H1 (cell line): ENCODE measurements at regions not wholly inside any gene's neighbourhood (a gene's known extent, or its start where the extent isn't known, plus 50 kb on each side); places are given as distances from the start of the nearest gene placed in this dataset.

Source experiments
- CTCF ChIA-PET: fragments of 300-600 bp; sonication (Branson Sonifier 250); formaldehyde crosslinking; loops from one replicate; lab custom pipeline; 2021; ENCODE audit not compliant: partially characterized antibody; lab: Charles Lee
- POLR2A ChIA-PET: fragments of 300-600 bp; sonication (Branson Sonifier 250); formaldehyde crosslinking; loops from one replicate; lab custom pipeline; 2021; ENCODE audit warnings: inconsistent platforms; ENCODE audit not compliant: partially characterized antibody; lab: Charles Lee
- DNase-seq, 2 experiments: peaks; one replicate each; pipeline versions ENCODE4 v3.0.0 to v3.0.0-alpha.2; 2010 to 2022; ENCODE audit warnings: low spot score in 2 of 2, low read depth in 1 of 2, mixed read lengths in 1 of 2
- FAIRE-seq: peaks from 2 replicates; lab custom pipeline; 2011; peaks lifted over from hg19 to GRCh38; lab: Jason Lieb, UNC
- H2AFZ ChIP-seq: 2 replicates; pipeline ENCODE4 v1.8.1; 2012; ENCODE audit warnings: low read length, inconsistent platforms
- H2AK5ac ChIP-seq: 2 replicates; pipeline ENCODE4 v1.6.1; 2013; ENCODE audit warnings: low read depth, low read length
- H2BK120ac ChIP-seq: replicated peaks from 2 replicates; pipeline ENCODE3; 2013; ENCODE audit warnings: low read depth, low read length, inconsistent platforms
- H2BK12ac ChIP-seq: 2 replicates; pipeline ENCODE4 v1.6.1; 2013; ENCODE audit warnings: low read depth, low read length
- H2BK15ac ChIP-seq: 2 replicates; pipeline ENCODE4 v1.6.1; 2013; ENCODE audit warnings: low read length
- H2BK20ac ChIP-seq: 2 replicates; pipeline ENCODE4 v1.6.1; 2013; ENCODE audit warnings: low read length
- H2BK5ac ChIP-seq: 2 replicates; pipeline ENCODE4 v1.6.1; 2013; ENCODE audit warnings: low read depth, low read length
- H3K14ac ChIP-seq: 2 replicates; pipeline ENCODE4 v1.6.1; 2013; ENCODE audit warnings: inconsistent platforms; ENCODE audit not compliant: insufficient read length
- H3K18ac ChIP-seq: 2 replicates; pipeline ENCODE4 v1.6.1; 2013; ENCODE audit warnings: low read length; ENCODE audit errors: extremely low read depth
- H3K23ac ChIP-seq: 2 replicates; pipeline ENCODE4 v1.6.1; 2013; ENCODE audit warnings: inconsistent platforms; ENCODE audit not compliant: insufficient read length
- H3K23me2 ChIP-seq: 2 replicates; pipeline ENCODE4 v1.6.1; 2013; ENCODE audit warnings: low read depth, low read length
- H3K27ac ChIP-seq: 2 replicates; pipeline ENCODE4 v1.6.1; 2011; ENCODE audit warnings: low read depth, low read length, inconsistent platforms
- H3K27me3 ChIP-seq, 4 experiments: replicated peaks in 1 of 4; 1 replicate in 1 of 4; 2 replicates in 3 of 4; pipeline versions ENCODE4 v1.6.1 to v1.8.1; 2011 to 2013; ENCODE audit warnings: low read length in 3 of 4, mild to moderate bottlenecking in 3 of 4, inconsistent platforms in 2 of 4, mixed read lengths in 2 of 4, moderate library complexity in 1 of 4; ENCODE audit not compliant: control insufficient read depth in 3 of 4, insufficient read depth in 3 of 4; ENCODE audit errors: extremely low read depth in 1 of 4
- H3K36me3 ChIP-seq, 4 experiments: 2 replicates each; pipeline versions ENCODE4 v1.6.1 to v1.8.1; 2011 to 2013; ENCODE audit warnings: mild to moderate bottlenecking in 4 of 4, low read length in 3 of 4, moderate library complexity in 2 of 4, control low read depth in 1 of 4, inconsistent platforms in 1 of 4; ENCODE audit not compliant: insufficient read depth in 4 of 4, control insufficient read depth in 2 of 4
- H3K4ac ChIP-seq: replicated peaks from 2 replicates; pipeline ENCODE3; 2013; ENCODE audit warnings: low read length, low read depth, mixed read lengths, inconsistent platforms; ENCODE audit not compliant: insufficient read length
- H3K4me1 ChIP-seq, 4 experiments: replicated peaks in 1 of 4; 1 replicate in 1 of 4; 2 replicates in 3 of 4; pipeline versions ENCODE4 v1.6.1 to v1.8.1; 2011 to 2013; ENCODE audit warnings: low read length in 3 of 4, inconsistent platforms in 2 of 4, mixed read lengths in 1 of 4; ENCODE audit not compliant: insufficient read depth in 4 of 4, control insufficient read depth in 3 of 4
- H3K4me2 ChIP-seq, 2 experiments: 2 replicates each; pipeline versions ENCODE4 v1.6.1 to v1.8.1; 2011 to 2013; ENCODE audit warnings: low read depth in 2 of 2, low read length in 2 of 2, control low read depth in 1 of 2, inconsistent platforms in 1 of 2, mild to moderate bottlenecking in 1 of 2; ENCODE audit not compliant: insufficient read depth in 1 of 2
- H3K4me3 ChIP-seq, 4 experiments: fragments of 200-600, 300-600 bp in 1 of 4; sonication (generic), shearing (Covaris generic), sonication (Bioruptor Twin) in 1 of 4; 2 replicates each; pipeline versions ENCODE4 v1.5.1 to v1.8.1; 2011 to 2016; ENCODE audit warnings: low read length in 4 of 4, low read depth in 3 of 4, control low read depth in 2 of 4, inconsistent platforms in 2 of 4, mild to moderate bottlenecking in 2 of 4, mixed read lengths in 1 of 4, moderate library complexity in 1 of 4; ENCODE audit not compliant: insufficient read depth in 2 of 4; ENCODE audit errors: extremely low read depth in 1 of 4
- H3K56ac ChIP-seq: replicated peaks from 2 replicates; pipeline ENCODE3; 2013; ENCODE audit warnings: low read depth, mild to moderate bottlenecking, mixed read lengths, low read length, inconsistent platforms; ENCODE audit not compliant: insufficient read length
- H3K79me1 ChIP-seq: 2 replicates; pipeline ENCODE4 v1.6.1; 2013; ENCODE audit warnings: low read depth, low read length, control low read depth
- H3K79me2 ChIP-seq, 2 experiments: 2 replicates each; pipeline versions ENCODE4 v1.6.1 to v1.8.1; 2012 to 2013; ENCODE audit warnings: low read length in 2 of 2, mild to moderate bottlenecking in 2 of 2, inconsistent platforms in 1 of 2; ENCODE audit not compliant: insufficient read depth in 2 of 2, control insufficient read depth in 1 of 2
- H3K9ac ChIP-seq, 4 experiments: replicated peaks in 1 of 4; 1 replicate in 1 of 4; 2 replicates in 3 of 4; pipeline versions ENCODE4 v1.6.1 to v1.8.1; 2011 to 2013; ENCODE audit warnings: low read depth in 3 of 4, low read length in 3 of 4, control low read depth in 2 of 4, mild to moderate bottlenecking in 2 of 4, moderate library complexity in 2 of 4, inconsistent platforms in 1 of 4; ENCODE audit errors: extremely low read depth in 1 of 4
- H3K9me3 ChIP-seq, 2 experiments: 2 replicates each; pipeline versions ENCODE4 v1.6.1 to v1.8.1; 2012 to 2013; ENCODE audit warnings: mild to moderate bottlenecking in 2 of 2, moderate library complexity in 2 of 2, control low read depth in 1 of 2, inconsistent platforms in 1 of 2, low read depth in 1 of 2, low read length in 1 of 2, mixed read lengths in 1 of 2; ENCODE audit not compliant: insufficient read depth in 2 of 2
- H4K20me1 ChIP-seq, 2 experiments: replicated peaks in 1 of 2; 2 replicates each; pipeline versions ENCODE3 to v1.8.1; 2011 to 2013; ENCODE audit warnings: inconsistent platforms in 2 of 2, low read length in 2 of 2, mild to moderate bottlenecking in 1 of 2; ENCODE audit not compliant: insufficient read depth in 2 of 2, control insufficient read depth in 1 of 2
- H4K5ac ChIP-seq: 2 replicates; pipeline ENCODE4 v1.6.1; 2013; ENCODE audit warnings: low read length, low read depth, mixed read lengths, inconsistent platforms; ENCODE audit not compliant: insufficient read length
- H4K8ac ChIP-seq: 2 replicates; pipeline ENCODE4 v1.8.0; 2013; ENCODE audit warnings: mild to moderate bottlenecking, moderate library complexity, low read length, inconsistent platforms; ENCODE audit not compliant: insufficient read depth; ENCODE audit errors: extremely low read depth
- H4K91ac ChIP-seq: replicated peaks from 2 replicates; pipeline ENCODE3; 2013; ENCODE audit warnings: low read length, mixed read lengths, inconsistent platforms; ENCODE audit not compliant: insufficient read length
- KDM1A ChIP-seq: fragments of 200-600, 300-600 bp; sonication (generic); IDR thresholded peaks from 2 replicates; pipeline ENCODE4 v1.7.1; 2016; ENCODE audit warnings: mild to moderate bottlenecking, low read length, borderline replicate concordance
- TBP ChIP-seq: IDR thresholded peaks from 2 replicates; pipeline ENCODE4 v1.6.1; 2011; ENCODE audit warnings: low read depth, low read length, improper control_type of control experiment
- WGBS, 2 experiments: shearing (Covaris generic) in 1 of 2; methylation state at CpG; one replicate each; pipeline versions ENCODE4 v1.1.6 to v1.1.7; 2013 to 2015; ENCODE audit warnings: low lambda C conversion rate in 2 of 2, mixed read lengths in 2 of 2, inconsistent platforms in 1 of 2, low coverage in 1 of 2, missing lambda C conversion rate in 1 of 2; ENCODE audit not compliant: insufficient replicate concordance in 2 of 2, insufficient coverage in 1 of 2, insufficient read length in 1 of 2; ENCODE audit errors: extremely low coverage in 1 of 2, missing lambda C conversion rate in 1 of 2; 5-methylcytosine and 5-hydroxymethylcytosine counted together

DNA sequence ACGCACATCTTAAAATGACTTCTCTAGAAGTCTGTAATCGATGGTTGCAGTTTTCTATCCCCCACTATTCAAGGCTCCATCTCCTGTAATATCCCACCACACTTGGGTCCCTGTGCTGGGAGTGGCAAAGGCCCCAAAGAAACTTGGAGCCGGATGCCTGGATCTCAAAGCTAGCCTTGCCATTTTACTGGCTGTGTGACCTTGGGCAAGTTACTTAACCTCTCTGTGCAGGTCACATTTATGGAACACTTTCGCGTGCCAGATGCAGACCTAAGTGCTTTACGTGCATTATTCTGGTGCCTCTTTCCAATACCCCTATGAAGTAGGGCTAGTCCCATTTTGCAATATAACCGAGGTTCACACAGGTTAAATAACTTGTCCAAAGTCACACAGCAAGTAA, 151.8 kb upstream of the PRMT8 start:
- POLR2A ChIA-PET = no interaction called here
- H3K9ac ChIP-seq = no peak overlapping the region
- H3K4ac ChIP-seq = no peak overlapping the region
- H2AFZ ChIP-seq = no peak overlapping the region
- H2BK20ac ChIP-seq = no peak overlapping the region
- no peak for DNase-seq
- TF ChIP-seq TBP (no peak), KDM1A (peak; percentile 95)
- TF ChIP-seq, all 59 proteins: peak for 1
- H2BK12ac ChIP-seq = no peak overlapping the region
- FAIRE-seq = no peak
- H3K9me3 ChIP-seq = no peaks in the 10 kb centered on the region
- H3K56ac ChIP-seq = no peak overlapping the region
- WGBS, 2 experiments = 93% methylated on average over 7 of the region's 7 CpGs; no CpG with 5 or more reads in 1 of the 2 experiments
- H4K8ac ChIP-seq = no peak overlapping the region
- H3K36me3 ChIP-seq = no peaks in the 10 kb centered on the region
- peaks cover 2 to 15% (median 5%) of the 10 kb centered on the region in 4 experiments for H3K4me1 ChIP-seq
- no peak overlapping the region for H3K14ac ChIP-seq
- no peak overlapping the region for H3K4me2 ChIP-seq
- no peak overlapping the region for H4K5ac ChIP-seq
- no peaks in the 10 kb centered on the region for H4K20me1 ChIP-seq
- H3K79me2 ChIP-seq = no peaks in the 10 kb centered on the region
- no peaks in the 10 kb centered on the region for H3K23me2 ChIP-seq
- CTCF ChIA-PET = interaction anchor here (0.6 to 2.3 kb wide), 4 partner anchors 13 to 253 kb away, joined by 3 to 6 read pairs (median 4); no protein-coding TSS in a partner anchor
- H3K18ac ChIP-seq = no peak overlapping the region
- H3K27ac ChIP-seq = no peak overlapping the region
- no peak overlapping the region for H2BK5ac ChIP-seq
- no peak overlapping the region for H4K91ac ChIP-seq
- H2BK120ac ChIP-seq = no peak overlapping the region
- H2AK5ac ChIP-seq = no peak overlapping the region
- no peak overlapping the region for H2BK15ac ChIP-seq
- no peak overlapping the region for H3K4me3 ChIP-seq
- peaks cover 0 to 3% (median 0%) of the 10 kb centered on the region in 4 experiments; a peak in 1 of 7 replicates for H3K27me3 ChIP-seq
- no peaks in the 10 kb centered on the region for H3K79me1 ChIP-seq
- H3K23ac ChIP-seq = no peak overlapping the region
